ENCODE measurements at regions not wholly inside any gene's neighbourhood (a gene's known extent, or its start where the extent isn't known, plus 50 kb on each side); places are given as distances from the start of the nearest gene placed in this dataset.

GRCh38 chr7:18109762-18110161 lies 82.1 kb upstream of the PRPS1L1 start:
- Mint-ChIP-seq H3K27me3 (ENCODE audit: low read depth) (no peaks in the 10 kb centered on the region), H3K9me3 (no peaks in the 10 kb centered on the region), H3K4me1 (no peaks in the 10 kb centered on the region), H3K36me3 (no peaks in the 10 kb centered on the region), H3K27ac (no peak overlapping the region), H3K4me3 (no peak overlapping the region)
- TF ChIP-seq GRHL2 (CRISPR knock-in tag; IDR thresholded peaks at IDR 0.05; ENCODE audit: insufficient replicate concordance, severe bottlenecking) (no peak), SP1 (CRISPR knock-in tag; conservative IDR thresholded peaks at IDR 0.05) (no peak), IRF1 (CRISPR knock-in tag; IDR thresholded peaks at IDR 0.05) (no peak), NFATC4 (CRISPR knock-in tag; IDR thresholded peaks at IDR 0.05) (no peak), CBFB (CRISPR knock-in tag; IDR thresholded peaks at IDR 0.05; ENCODE audit: low read depth) (no peak), SMAD3 (CRISPR knock-in tag; IDR thresholded peaks at IDR 0.05; ENCODE audit: borderline replicate concordance) (no peak), FOXJ3 (CRISPR knock-in tag; IDR thresholded peaks at IDR 0.05; ENCODE audit: borderline replicate concordance) (no peak), TCF7 (CRISPR knock-in tag; IDR thresholded peaks at IDR 0.05; ENCODE audit: low read depth) (no peak), ZNF281 (CRISPR knock-in tag; IDR thresholded peaks at IDR 0.05) (no peak), HMGXB4 (CRISPR knock-in tag; IDR thresholded peaks at IDR 0.05) (no peak), ZNF138 (CRISPR knock-in tag; conservative IDR thresholded peaks at IDR 0.05) (no peak), CTCF (IDR thresholded peaks at IDR 0.05) (no peak), CREM (CRISPR knock-in tag; IDR thresholded peaks at IDR 0.05) (no peak), JUN (CRISPR knock-in tag; IDR thresholded peaks at IDR 0.05) (no peak), NFE2L1 (CRISPR knock-in tag; IDR thresholded peaks at IDR 0.05) (no peak), ZNF121 (CRISPR knock-in tag; IDR thresholded peaks at IDR 0.05) (no peak)
- ChIA-PET POLR2A (no interaction called here), CTCF (interaction anchor here (0.8 kb wide), 1 partner anchor 46 kb away, joined by 4 read pairs; no protein-coding TSS in a partner anchor)
- ATAC-seq (no peak), DNase-seq (ENCODE audit: low spot score) (no peak)

- no peak overlapping the region for H3K4me3 Mint-ChIP-seq
- no peaks in the 10 kb centered on the region for H3K36me3 Mint-ChIP-seq
- ChIA-PET POLR2A (no interaction called here), CTCF (interaction anchor here (1.1 kb wide), 1 partner anchor 410 kb away, joined by 3 read pairs; no protein-coding TSS in a partner anchor)
- no peak for ATAC-seq
- no peaks in the 10 kb centered on the region for H3K9me3 Mint-ChIP-seq
- no peak for DNase-seq (ENCODE audit: low spot score)
- no peaks in the 10 kb centered on the region for H3K4me1 Mint-ChIP-seq
- H3K27me3 Mint-ChIP-seq (ENCODE audit: low read depth): no peaks in the 10 kb centered on the region
- H3K27ac Mint-ChIP-seq: no peak overlapping the region
- TF ChIP-seq CTCF (IDR thresholded peaks at IDR 0.05) (no peak), GABPB1 (CRISPR knock-in tag; IDR thresholded peaks at IDR 0.05) (no peak), NR3C1 (CRISPR knock-in tag; conservative IDR thresholded peaks at IDR 0.05; ENCODE audit: low read depth) (no peak), ATF3 (CRISPR knock-in tag; conservative IDR thresholded peaks at IDR 0.05) (no peak), ZSCAN18 (CRISPR knock-in tag; IDR thresholded peaks at IDR 0.05) (no peak), ERG (CRISPR knock-in tag; IDR thresholded peaks at IDR 0.05) (no peak), TP53 (CRISPR knock-in tag; IDR thresholded peaks at IDR 0.05) (no peak), TCF7 (CRISPR knock-in tag; IDR thresholded peaks at IDR 0.05; ENCODE audit: low read depth) (no peak), CREM (CRISPR knock-in tag; IDR thresholded peaks at IDR 0.05) (no peak), NFATC4 (CRISPR knock-in tag; IDR thresholded peaks at IDR 0.05) (no peak), IRF2 (CRISPR knock-in tag; IDR thresholded peaks at IDR 0.05; ENCODE audit: borderline replicate concordance, low read depth) (no peak), NFE2L1 (CRISPR knock-in tag; IDR thresholded peaks at IDR 0.05) (no peak)
These were observed 89.0 kb upstream of the PRPS1L1 start for GRCh38 chr7:18116661-18117060.
